PFSK-1 (cell line): ENCODE measurements at regions not wholly inside any gene's neighbourhood (a gene's known extent, or its start where the extent isn't known, plus 50 kb on each side); places are given as distances from the start of the nearest gene placed in this dataset.

Experiments used
- POLR2AphosphoS5 ChIP-seq: IDR thresholded peaks from 2 replicates; pipeline ENCODE4 v1.6.1; 2012; ENCODE audit warnings: low read depth, mild to moderate bottlenecking, control low read depth, low read length, moderate library complexity
- REST ChIP-seq, 2 experiments: IDR thresholded peaks; 2 replicates each; pipeline versions ENCODE4 v1.6.1 to v1.8.0; 2011 to 2012; ENCODE audit warnings: low read depth in 2 of 2, low read length in 2 of 2, control low read depth in 1 of 2, inconsistent platforms in 1 of 2, mild to moderate bottlenecking in 1 of 2, moderate library complexity in 1 of 2; ENCODE audit not compliant: insufficient read depth in 1 of 2
- SIN3A ChIP-seq: IDR thresholded peaks from 2 replicates; pipeline ENCODE4 v1.6.1; 2012; ENCODE audit warnings: mild to moderate bottlenecking, low read length, moderate library complexity, borderline replicate concordance; ENCODE audit not compliant: insufficient read depth

GRCh38 chr2:186060744-186061440 lies 322.3 kb downstream of the FSIP2 start:
- TF ChIP-seq POLR2AphosphoS5 (no peak), SIN3A (no peak), REST (IDR thresholded peaks at IDR 0.05; ENCODE audit: insufficient read depth in 1 of 2, low read depth in 2 of 2, low read length in 2 of 2) (no peak)
